ENCODE measurements at regions not wholly inside any gene's neighbourhood (a gene's known extent, or its start where the extent isn't known, plus 50 kb on each side); places are given as distances from the start of the nearest gene placed in this dataset.

GRCh38 chr1:168918860-168919741 is 187.4 kb upstream of the ATP1B1 start:
- no TSS peak for BruUV-seq (replicated peaks)
- TF ChIP-seq CTCF (conservative IDR thresholded peaks at IDR 0.05; ENCODE audit: low read depth, low read length): no peak
- no peak for TF ChIP-seq EZH2 (IDR thresholded peaks at IDR 0.05; ENCODE audit: borderline replicate concordance, low read depth, low read length, poor library complexity, severe bottlenecking)
- ChIA-PET CTCF (no interaction called here), POLR2A (ENCODE audit: low non-redundant PET) (no interaction called here)
- no peak overlapping the region for H3K27ac ChIP-seq (ENCODE audit: low read depth, low read length, poor library complexity, severe bottlenecking)
- no peak for DNase-seq (ENCODE audit: low spot score)
- intact Hi-C loops (cut with micrococcal nuclease; ENCODE audit: unreplicated experiment): no loop called here
- no peaks in the 10 kb centered on the region for H3K4me1 ChIP-seq (ENCODE audit: insufficient read depth, low read length, poor library complexity, severe bottlenecking)
- H3K27me3 ChIP-seq (replicated peaks; ENCODE audit: insufficient read depth, low read depth, low read length, poor library complexity): no peaks in the 10 kb centered on the region
- no peak overlapping the region for H3K4me3 ChIP-seq (ENCODE audit: low read depth, low read length, poor library complexity, severe bottlenecking)
- no peaks in the 10 kb centered on the region for H3K9me3 ChIP-seq (ENCODE audit: low read depth, low read length, poor library complexity, severe bottlenecking)
- H3K36me3 ChIP-seq (ENCODE audit: insufficient read depth, low read length, poor library complexity, severe bottlenecking): no peaks in the 10 kb centered on the region

- CTCF ChIA-PET: no interaction called here
- no peaks in the 10 kb centered on the region for H3K27me3 ChIP-seq (replicated peaks; ENCODE audit: insufficient read depth, low read depth, low read length, poor library complexity)
- no peaks in the 10 kb centered on the region for H3K36me3 ChIP-seq (ENCODE audit: insufficient read depth, low read length, poor library complexity, severe bottlenecking)
- no peaks in the 10 kb centered on the region for H3K4me1 ChIP-seq (ENCODE audit: insufficient read depth, low read length, poor library complexity, severe bottlenecking)
- POLR2A ChIA-PET (ENCODE audit: low non-redundant PET): no interaction called here
- DNase-seq (ENCODE audit: low spot score): no peak
- intact Hi-C loops (cut with micrococcal nuclease; ENCODE audit: unreplicated experiment): no loop called here
- H3K27ac ChIP-seq (ENCODE audit: low read depth, low read length, poor library complexity, severe bottlenecking): no peak overlapping the region
- H3K9me3 ChIP-seq (ENCODE audit: low read depth, low read length, poor library complexity, severe bottlenecking): no peaks in the 10 kb centered on the region
- H3K4me3 ChIP-seq (ENCODE audit: low read depth, low read length, poor library complexity, severe bottlenecking): no peak overlapping the region
- BruUV-seq (replicated peaks): no TSS peak
- TF ChIP-seq CTCF (conservative IDR thresholded peaks at IDR 0.05; ENCODE audit: low read depth, low read length): no peak
- TF ChIP-seq EZH2 (IDR thresholded peaks at IDR 0.05; ENCODE audit: borderline replicate concordance, low read depth, low read length, poor library complexity, severe bottlenecking): no peak
Measured at GRCh38 chr1:168920456-168921094, 185.9 kb upstream of the ATP1B1 start.

GRCh38 chr1:168921629-168922028 is 184.9 kb upstream of the ATP1B1 start:
- intact Hi-C loops (cut with micrococcal nuclease; ENCODE audit: unreplicated experiment): no loop called here
- BruUV-seq (replicated peaks): no TSS peak
- Histone ChIP-seq H3K4me1 (ENCODE audit: insufficient read depth, low read length, poor library complexity, severe bottlenecking) (no peaks in the 10 kb centered on the region), H3K9me3 (ENCODE audit: low read depth, low read length, poor library complexity, severe bottlenecking) (no peaks in the 10 kb centered on the region), H3K27ac (ENCODE audit: low read depth, low read length, poor library complexity, severe bottlenecking) (no peak overlapping the region), H3K36me3 (ENCODE audit: insufficient read depth, low read length, poor library complexity, severe bottlenecking) (no peaks in the 10 kb centered on the region), H3K4me3 (ENCODE audit: low read depth, low read length, poor library complexity, severe bottlenecking) (no peak overlapping the region), H3K27me3 (replicated peaks; ENCODE audit: insufficient read depth, low read depth, low read length, poor library complexity) (no peaks in the 10 kb centered on the region)
- CTCF ChIA-PET: no interaction called here
- POLR2A ChIA-PET (ENCODE audit: low non-redundant PET): no interaction called here
- DNase-seq (ENCODE audit: low spot score): no peak
- TF ChIP-seq CTCF (conservative IDR thresholded peaks at IDR 0.05; ENCODE audit: low read depth, low read length) (no peak), EZH2 (IDR thresholded peaks at IDR 0.05; ENCODE audit: borderline replicate concordance, low read depth, low read length, poor library complexity, severe bottlenecking) (no peak)
